MCF 10A (cell line): ENCODE measurements at regions not wholly inside any gene's neighbourhood (a gene's known extent, or its start where the extent isn't known, plus 50 kb on each side); places are given as distances from the start of the nearest gene placed in this dataset.

Source experiments
- BruUV-seq: library from RNA; stranded (reverse); fragments of 400-500 nt; replicated peaks from 2 replicates; lab custom pipeline; 2021; lab: Mats Ljungman, UMichigan
- CTCF ChIA-PET: fragments of 300-600 bp; sonication (Branson Sonifier 250); formaldehyde crosslinking; extraction: SDS; loops from one replicate; lab custom pipeline; 2021; ENCODE audit warnings: antibody characterized with exemption, inconsistent platforms; lab: Yijun Ruan, JAX
- POLR2A ChIA-PET: fragments of 300-600, 350-650 bp; sonication (Branson Sonifier 250); formaldehyde crosslinking; extraction: SDS; loops from one replicate; lab custom pipeline; 2020; ENCODE audit warnings: antibody characterized with exemption, inconsistent platforms; lab: Yijun Ruan, JAX
- DNase-seq: peaks from one replicate; pipeline ENCODE4 v3.0.0-alpha.2; 2018; ENCODE audit not compliant: unreplicated experiment
- H3K27ac Mint-ChIP-seq: one replicate; pipeline ENCODE4 v1.8.0; 2022; ENCODE audit warnings: mild to moderate bottlenecking, low read depth, mixed read lengths; ENCODE audit not compliant: unreplicated experiment
- H3K27me3 Mint-ChIP-seq: one replicate; pipeline ENCODE4 v1.8.0; 2022; ENCODE audit warnings: mixed read lengths; ENCODE audit not compliant: insufficient read depth, unreplicated experiment
- H3K36me3 Mint-ChIP-seq: one replicate; pipeline ENCODE4 v1.8.0; 2022; ENCODE audit warnings: mild to moderate bottlenecking, moderate library complexity, mixed read lengths; ENCODE audit not compliant: insufficient read depth, unreplicated experiment
- H3K4me1 Mint-ChIP-seq: one replicate; pipeline ENCODE4 v1.8.0; 2022; ENCODE audit warnings: mixed read lengths; ENCODE audit not compliant: insufficient read depth, unreplicated experiment
- H3K4me3 Mint-ChIP-seq: one replicate; pipeline ENCODE4 v1.8.0; 2022; ENCODE audit warnings: mild to moderate bottlenecking, moderate library complexity, mixed read lengths; ENCODE audit not compliant: unreplicated experiment
- H3K9me3 Mint-ChIP-seq: one replicate; pipeline ENCODE4 v1.8.0; 2022; ENCODE audit warnings: mixed read lengths; ENCODE audit not compliant: unreplicated experiment
- CTCF ChIP-seq: fragments of 200-600 bp; IDR thresholded peaks from one replicate; pipeline ENCODE4 v1.8.0; 2022; ENCODE audit warnings: antibody characterized with exemption, mild to moderate bottlenecking; ENCODE audit not compliant: unreplicated experiment
- intact Hi-C: fragments of 100-400 bp; cut with micrococcal nuclease; formaldehyde crosslinking; loops from 2 replicates; pipeline ENCODE4 v1.14.1; 2022

DNA sequence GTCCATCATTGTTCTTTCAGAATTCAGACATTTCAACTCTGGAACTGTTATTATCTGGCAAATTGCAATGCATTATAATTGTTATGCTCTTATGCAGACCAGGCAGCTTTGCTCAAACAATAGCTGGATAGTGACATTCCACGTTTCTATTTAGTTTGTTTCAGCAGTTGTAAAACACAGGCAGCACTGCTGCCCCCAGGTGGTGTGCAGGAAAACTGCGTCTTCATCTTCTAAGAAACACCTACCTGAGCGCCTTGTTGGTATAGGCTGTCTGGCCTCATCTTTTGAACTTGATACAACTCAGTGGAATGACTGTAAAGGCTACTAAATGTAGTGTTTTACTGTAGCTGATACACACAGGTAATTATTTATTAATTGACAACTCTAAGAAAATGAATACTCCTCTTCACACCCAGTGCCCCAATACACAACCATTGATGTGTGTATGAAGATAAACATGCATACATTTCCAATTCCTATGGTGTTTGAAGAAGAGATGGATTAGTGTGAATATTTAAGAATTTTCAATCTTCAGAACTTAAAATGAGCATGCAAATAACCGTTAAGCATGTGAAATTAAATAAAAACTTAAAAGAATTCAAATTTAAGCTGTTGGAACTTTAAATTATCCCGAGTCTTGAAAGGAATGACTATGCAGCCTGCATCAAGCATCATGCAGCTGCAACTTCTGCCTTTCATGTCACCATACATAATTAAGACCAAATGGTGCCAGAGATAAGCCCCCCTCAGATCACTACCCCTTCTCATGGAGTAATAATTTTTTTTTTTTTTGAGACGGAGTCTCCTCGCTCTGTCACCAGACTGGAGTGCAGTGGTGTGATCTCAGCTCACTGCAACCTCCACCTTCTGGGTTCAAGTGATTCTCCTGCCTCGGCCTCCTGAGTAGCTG is 85.6 kb downstream of the CD8B2 start:
- Mint-ChIP-seq H3K27me3 (peaks cover 21% of the 10 kb centered on the region), H3K27ac (no peak overlapping the region), H3K36me3 (no peaks in the 10 kb centered on the region), H3K9me3 (no peaks in the 10 kb centered on the region), H3K4me3 (no peak overlapping the region), H3K4me1 (peaks cover 8% of the 10 kb centered on the region)
- POLR2A ChIA-PET: no interaction called here
- CTCF ChIA-PET: interaction anchor here (0.6 to 5.5 kb wide), 6 partner anchors 10 to 431 kb away, joined by 3 to 52 read pairs (median 4); no protein-coding TSS in a partner anchor
- BruUV-seq: no TSS peak
- intact Hi-C loops: no loop called here
- DNase-seq: peak; percentile 30
- TF ChIP-seq CTCF: peak; percentile 40

DNA sequence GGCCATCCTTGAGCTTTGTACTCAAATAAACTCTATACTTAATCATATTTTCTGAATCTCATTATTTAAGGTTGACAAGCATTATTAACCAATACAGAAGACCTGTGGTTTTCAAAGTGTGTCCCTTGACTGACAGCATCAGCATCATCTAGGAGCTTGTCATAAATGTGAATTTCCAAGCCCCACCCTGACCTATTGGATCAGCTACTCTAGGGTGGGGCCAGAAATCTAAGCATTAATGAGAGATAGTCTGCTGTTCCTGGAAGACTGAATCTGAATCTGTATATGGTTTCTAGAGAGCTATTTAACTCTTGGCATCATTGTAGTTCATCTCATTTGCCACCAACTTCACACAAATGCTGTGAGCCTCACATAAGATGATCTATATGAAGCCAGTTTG is 86.6 kb downstream of the CD8B2 start:
- ChIA-PET CTCF (interaction anchor here (0.6 to 5.5 kb wide), 10 partner anchors 9 to 1446 kb away, joined by 3 to 52 read pairs (median 3); no protein-coding TSS in a partner anchor), POLR2A (no interaction called here)
- Mint-ChIP-seq H3K4me1 (peaks cover 8% of the 10 kb centered on the region), H3K4me3 (no peak overlapping the region), H3K36me3 (no peaks in the 10 kb centered on the region), H3K27me3 (peaks cover 21% of the 10 kb centered on the region), H3K9me3 (no peaks in the 10 kb centered on the region), H3K27ac (no peak overlapping the region)
- no peak for TF ChIP-seq CTCF
- intact Hi-C loops: no loop called here
- BruUV-seq: no TSS peak
- no peak for DNase-seq

- Mint-ChIP-seq H3K36me3 (no peaks in the 10 kb centered on the region), H3K27ac (no peak overlapping the region), H3K4me3 (no peak overlapping the region), H3K9me3 (no peaks in the 10 kb centered on the region), H3K27me3 (peaks cover 16% of the 10 kb centered on the region), H3K4me1 (peaks cover 8% of the 10 kb centered on the region)
- no peak for TF ChIP-seq CTCF
- peak; percentile 67 for DNase-seq
- POLR2A ChIA-PET: no interaction called here
- CTCF ChIA-PET: interaction anchor here (0.6 kb wide), 1 partner anchor 19 kb away, joined by 5 read pairs; no protein-coding TSS in a partner anchor
- intact Hi-C loops: no loop called here
- BruUV-seq: no TSS peak
Measured at GRCh38 chr2:106575955-106576354, 88.8 kb downstream of the CD8B2 start.

DNA sequence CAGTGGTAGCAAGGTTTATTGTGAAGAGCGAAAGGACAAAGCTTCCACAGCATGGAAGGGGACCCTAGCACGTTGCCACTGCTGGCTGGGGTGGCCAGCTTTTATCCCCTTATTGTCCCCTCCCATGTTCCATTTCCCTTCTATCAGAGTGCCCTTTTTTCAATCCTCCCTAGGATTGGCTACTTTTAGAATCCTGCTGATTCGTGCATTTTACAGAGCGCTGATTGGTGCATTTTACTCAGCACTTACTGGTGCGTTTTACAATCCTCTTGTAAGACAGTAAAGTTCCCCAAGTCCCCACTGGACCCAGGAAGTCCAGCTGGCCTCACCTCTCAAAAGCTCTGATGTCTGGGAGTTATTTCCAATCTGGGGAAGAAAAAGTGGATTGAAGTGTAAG is 90.1 kb downstream of the CD8B2 start:
- ChIA-PET CTCF (interaction anchor here (1.2 kb wide), 2 partner anchors 15 to 1001 kb away, joined by 3 to 6 read pairs; no protein-coding TSS in a partner anchor), POLR2A (no interaction called here)
- no peaks in the 10 kb centered on the region for H3K36me3 Mint-ChIP-seq
- no peak for TF ChIP-seq CTCF
- no peak overlapping the region for H3K4me3 Mint-ChIP-seq
- H3K27ac Mint-ChIP-seq: no peak overlapping the region
- DNase-seq: no peak
- peaks cover 9% of the 10 kb centered on the region for H3K4me1 Mint-ChIP-seq
- no TSS peak for BruUV-seq
- peaks cover 8% of the 10 kb centered on the region for H3K27me3 Mint-ChIP-seq
- intact Hi-C loops: no loop called here
- no peaks in the 10 kb centered on the region for H3K9me3 Mint-ChIP-seq
